ENCODE measurements at regions not wholly inside any gene's neighbourhood (a gene's known extent, or its start where the extent isn't known, plus 50 kb on each side); places are given as distances from the start of the nearest gene placed in this dataset.

GRCh38 chr10:59512951-59513350 is 150.6 kb upstream of the FAM13C start:
- Mint-ChIP-seq H3K27me3 (peaks cover 4% of the 10 kb centered on the region), H3K4me1 (no peaks in the 10 kb centered on the region), H3K36me3 (no peaks in the 10 kb centered on the region), H3K27ac (no peak overlapping the region), H3K4me3 (no peak overlapping the region), H3K9me3 (peaks cover 0 to 1% (median 0%) of the 10 kb centered on the region in 7 donors)
- Histone ChIP-seq H3K27me3 (ENCODE audit: control insufficient read depth, insufficient read depth, low read length) (no peaks in the 10 kb centered on the region), H3K4me3 (ENCODE audit: low read depth, low read length) (no peak overlapping the region), H3K27ac (ENCODE audit: insufficient read depth, low read length, poor library complexity, severe bottlenecking) (no peak overlapping the region), H3K9me3 (ENCODE audit: control insufficient read depth in 2 of 2, low read length in 2 of 2) (no peaks in the 10 kb centered on the region), H3K4me1 (ENCODE audit: control insufficient read depth, insufficient read depth, low read length, poor library complexity, severe bottlenecking) (no peaks in the 10 kb centered on the region), H3K36me3 (ENCODE audit: control insufficient read depth, insufficient read depth, low read length) (no peaks in the 10 kb centered on the region)
- no peak for DNase-seq
- no peak for ATAC-seq (ENCODE audit: low read depth in 2 of 2)

DNA sequence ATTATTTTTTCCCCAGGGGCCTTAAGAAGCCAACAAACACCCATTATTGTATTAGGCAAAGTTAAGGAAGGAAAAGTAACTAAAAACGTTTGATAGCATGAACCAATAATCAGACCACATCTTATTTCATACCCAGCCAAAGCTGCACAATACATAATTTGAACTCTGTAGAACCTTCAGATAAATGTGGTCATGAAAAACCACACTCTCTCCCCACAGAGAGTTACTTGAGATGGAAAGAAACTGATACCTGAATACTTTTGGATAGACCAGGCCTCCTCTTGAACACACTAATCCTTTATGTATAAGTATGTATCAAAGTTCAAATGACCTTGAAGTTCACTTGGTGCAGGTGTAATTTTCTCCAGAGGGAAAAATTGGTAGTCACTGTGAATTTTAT is 146.6 kb upstream of the FAM13C start:
- no peak overlapping the region for H3K27ac Mint-ChIP-seq
- H3K9me3 Mint-ChIP-seq: no peaks in the 10 kb centered on the region
- Histone ChIP-seq H3K27ac (ENCODE audit: insufficient read depth, low read length, poor library complexity, severe bottlenecking) (no peak overlapping the region), H3K9me3 (ENCODE audit: control insufficient read depth in 2 of 2, low read length in 2 of 2) (no peaks in the 10 kb centered on the region), H3K36me3 (ENCODE audit: control insufficient read depth, insufficient read depth, low read length) (no peaks in the 10 kb centered on the region), H3K4me3 (ENCODE audit: low read depth, low read length) (no peak overlapping the region), H3K27me3 (ENCODE audit: control insufficient read depth, insufficient read depth, low read length) (no peaks in the 10 kb centered on the region), H3K4me1 (ENCODE audit: control insufficient read depth, insufficient read depth, low read length, poor library complexity, severe bottlenecking) (no peaks in the 10 kb centered on the region)
- H3K4me3 Mint-ChIP-seq: no peak overlapping the region
- H3K4me1 Mint-ChIP-seq: no peaks in the 10 kb centered on the region
- ATAC-seq (ENCODE audit: low read depth in 2 of 2): no peak
- no peaks in the 10 kb centered on the region for H3K27me3 Mint-ChIP-seq
- H3K36me3 Mint-ChIP-seq: no peaks in the 10 kb centered on the region
- DNase-seq: no peak

GRCh38 chr10:59508296-59508695 is 145.9 kb upstream of the FAM13C start:
- H3K36me3 ChIP-seq (ENCODE audit: control insufficient read depth, insufficient read depth, low read length): no peaks in the 10 kb centered on the region
- ATAC-seq (ENCODE audit: low read depth in 2 of 2): no peak
- no peak for DNase-seq
- Mint-ChIP-seq H3K36me3 (no peaks in the 10 kb centered on the region), H3K9me3 (peaks cover 0 to 1% (median 0%) of the 10 kb centered on the region in 7 donors), H3K4me1 (no peaks in the 10 kb centered on the region), H3K4me3 (no peak overlapping the region), H3K27me3 (no peaks in the 10 kb centered on the region), H3K27ac (no peak overlapping the region)
- H3K27me3 ChIP-seq (ENCODE audit: control insufficient read depth, insufficient read depth, low read length): no peaks in the 10 kb centered on the region
- H3K4me1 ChIP-seq (ENCODE audit: control insufficient read depth, insufficient read depth, low read length, poor library complexity, severe bottlenecking): no peaks in the 10 kb centered on the region
- no peak overlapping the region for H3K27ac ChIP-seq (ENCODE audit: insufficient read depth, low read length, poor library complexity, severe bottlenecking)
- no peaks in the 10 kb centered on the region for H3K9me3 ChIP-seq (ENCODE audit: control insufficient read depth in 2 of 2, low read length in 2 of 2)
- no peak overlapping the region for H3K4me3 ChIP-seq (ENCODE audit: low read depth, low read length)

- H3K9me3 Mint-ChIP-seq: peaks cover 0 to 4% (median 0%) of the 10 kb centered on the region in 7 donors
- H3K4me3 ChIP-seq (ENCODE audit: low read depth, low read length): no peak overlapping the region
- no peak overlapping the region for H3K4me3 Mint-ChIP-seq
- no peak for DNase-seq
- no peaks in the 10 kb centered on the region for H3K4me1 Mint-ChIP-seq
- no peaks in the 10 kb centered on the region for H3K36me3 ChIP-seq (ENCODE audit: control insufficient read depth, insufficient read depth, low read length)
- no peaks in the 10 kb centered on the region for H3K4me1 ChIP-seq (ENCODE audit: control insufficient read depth, insufficient read depth, low read length, poor library complexity, severe bottlenecking)
- H3K36me3 Mint-ChIP-seq: no peaks in the 10 kb centered on the region
- no peaks in the 10 kb centered on the region for H3K9me3 ChIP-seq (ENCODE audit: control insufficient read depth in 2 of 2, low read length in 2 of 2)
- no peaks in the 10 kb centered on the region for H3K27me3 ChIP-seq (ENCODE audit: control insufficient read depth, insufficient read depth, low read length)
- H3K27ac Mint-ChIP-seq: no peak overlapping the region
- no peak overlapping the region for H3K27ac ChIP-seq (ENCODE audit: insufficient read depth, low read length, poor library complexity, severe bottlenecking)
- no peaks in the 10 kb centered on the region for H3K27me3 Mint-ChIP-seq
- no peak for ATAC-seq (ENCODE audit: low read depth in 2 of 2)
Measured at GRCh38 chr10:59505926-59506325, 143.6 kb upstream of the FAM13C start.

GRCh38 chr10:59499460-59499859 is 137.1 kb upstream of the FAM13C start:
- H3K27ac Mint-ChIP-seq: no peak overlapping the region
- no peaks in the 10 kb centered on the region for H3K36me3 ChIP-seq (ENCODE audit: control insufficient read depth, insufficient read depth, low read length)
- no peaks in the 10 kb centered on the region for H3K4me1 Mint-ChIP-seq
- no peak for ATAC-seq (ENCODE audit: low read depth in 2 of 2)
- H3K4me1 ChIP-seq (ENCODE audit: control insufficient read depth, insufficient read depth, low read length, poor library complexity, severe bottlenecking): no peaks in the 10 kb centered on the region
- H3K4me3 Mint-ChIP-seq: no peak overlapping the region
- no peak for DNase-seq
- H3K36me3 Mint-ChIP-seq: peaks cover 3% of the 10 kb centered on the region
- H3K27ac ChIP-seq (ENCODE audit: insufficient read depth, low read length, poor library complexity, severe bottlenecking): no peak overlapping the region
- peaks cover 3 to 27% (median 8%) of the 10 kb centered on the region in 7 donors for H3K9me3 Mint-ChIP-seq
- no peaks in the 10 kb centered on the region for H3K27me3 Mint-ChIP-seq
- no peak overlapping the region for H3K4me3 ChIP-seq (ENCODE audit: low read depth, low read length)
- no peaks in the 10 kb centered on the region for H3K27me3 ChIP-seq (ENCODE audit: control insufficient read depth, insufficient read depth, low read length)
- H3K9me3 ChIP-seq (ENCODE audit: control insufficient read depth in 2 of 2, low read length in 2 of 2): peaks cover 7 to 20% of the 10 kb centered on the region in 2 experiments

GRCh38 chr10:59493017-59493416 is 130.7 kb upstream of the FAM13C start:
- H3K36me3 ChIP-seq (ENCODE audit: control insufficient read depth, insufficient read depth, low read length): no peaks in the 10 kb centered on the region
- no peak overlapping the region for H3K27ac Mint-ChIP-seq
- H3K27me3 Mint-ChIP-seq: no peaks in the 10 kb centered on the region
- ATAC-seq (ENCODE audit: low read depth in 2 of 2): no peak
- H3K4me3 Mint-ChIP-seq: no peak overlapping the region
- no peaks in the 10 kb centered on the region for H3K4me1 ChIP-seq (ENCODE audit: control insufficient read depth, insufficient read depth, low read length, poor library complexity, severe bottlenecking)
- peaks cover 7 to 20% of the 10 kb centered on the region in 2 experiments for H3K9me3 ChIP-seq (ENCODE audit: control insufficient read depth in 2 of 2, low read length in 2 of 2)
- H3K27ac ChIP-seq (ENCODE audit: insufficient read depth, low read length, poor library complexity, severe bottlenecking): no peak overlapping the region
- H3K36me3 Mint-ChIP-seq: peaks cover 3% of the 10 kb centered on the region
- H3K4me1 Mint-ChIP-seq: no peaks in the 10 kb centered on the region
- no peak overlapping the region for H3K4me3 ChIP-seq (ENCODE audit: low read depth, low read length)
- no peaks in the 10 kb centered on the region for H3K27me3 ChIP-seq (ENCODE audit: control insufficient read depth, insufficient read depth, low read length)
- DNase-seq: no peak
- H3K9me3 Mint-ChIP-seq: peaks cover 3 to 28% (median 18%) of the 10 kb centered on the region in 7 donors

GRCh38 chr10:59479426-59479825 is 117.1 kb upstream of the FAM13C start:
- Histone ChIP-seq H3K27ac (ENCODE audit: insufficient read depth, low read length, poor library complexity, severe bottlenecking) (no peak overlapping the region), H3K4me1 (ENCODE audit: control insufficient read depth, insufficient read depth, low read length, poor library complexity, severe bottlenecking) (no peaks in the 10 kb centered on the region), H3K4me3 (ENCODE audit: low read depth, low read length) (no peak overlapping the region), H3K36me3 (ENCODE audit: control insufficient read depth, insufficient read depth, low read length) (no peaks in the 10 kb centered on the region), H3K9me3 (ENCODE audit: control insufficient read depth in 2 of 2, low read length in 2 of 2) (no peaks in the 10 kb centered on the region), H3K27me3 (ENCODE audit: control insufficient read depth, insufficient read depth, low read length) (no peaks in the 10 kb centered on the region)
- peaks cover 0 to 12% (median 4%) of the 10 kb centered on the region in 7 donors for H3K9me3 Mint-ChIP-seq
- no peak overlapping the region for H3K27ac Mint-ChIP-seq
- no peak overlapping the region for H3K4me3 Mint-ChIP-seq
- no peaks in the 10 kb centered on the region for H3K27me3 Mint-ChIP-seq
- no peaks in the 10 kb centered on the region for H3K4me1 Mint-ChIP-seq
- no peaks in the 10 kb centered on the region for H3K36me3 Mint-ChIP-seq
- no peak for DNase-seq
- no peak for ATAC-seq (ENCODE audit: low read depth in 2 of 2)

DNA sequence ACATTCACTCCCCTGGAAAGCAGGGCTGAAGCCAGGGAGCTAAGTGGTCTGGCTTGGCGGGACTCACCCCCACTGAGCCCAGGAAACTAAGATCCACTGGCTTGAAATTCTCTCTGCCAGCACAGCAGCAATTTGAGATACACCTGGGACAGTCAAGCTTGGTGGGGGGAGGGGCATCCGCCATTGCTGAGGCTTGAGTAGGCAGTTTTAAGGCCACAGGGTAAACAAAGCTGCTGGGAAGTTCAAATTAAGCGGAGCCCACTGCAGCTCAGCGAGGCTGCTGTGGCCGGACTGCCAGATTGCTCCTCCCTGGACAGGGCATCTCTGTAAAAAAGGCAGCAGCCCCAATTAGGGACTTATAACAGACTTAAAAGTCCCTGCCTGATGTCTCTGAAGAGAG is 108.2 kb upstream of the FAM13C start:
- H3K4me1 ChIP-seq (ENCODE audit: control insufficient read depth, insufficient read depth, low read length, poor library complexity, severe bottlenecking): no peaks in the 10 kb centered on the region
- H3K27ac ChIP-seq (ENCODE audit: insufficient read depth, low read length, poor library complexity, severe bottlenecking): no peak overlapping the region
- no peak overlapping the region for H3K4me3 ChIP-seq (ENCODE audit: low read depth, low read length)
- H3K9me3 ChIP-seq (ENCODE audit: control insufficient read depth in 2 of 2, low read length in 2 of 2): no peaks in the 10 kb centered on the region
- ATAC-seq (ENCODE audit: low read depth in 2 of 2): no peak
- Mint-ChIP-seq H3K4me1 (no peaks in the 10 kb centered on the region), H3K36me3 (no peaks in the 10 kb centered on the region), H3K4me3 (no peak overlapping the region), H3K27me3 (no peaks in the 10 kb centered on the region), H3K9me3 (peaks cover 4 to 31% (median 7%) of the 10 kb centered on the region in 7 donors), H3K27ac (no peak overlapping the region)
- H3K27me3 ChIP-seq (ENCODE audit: control insufficient read depth, insufficient read depth, low read length): no peaks in the 10 kb centered on the region
- H3K36me3 ChIP-seq (ENCODE audit: control insufficient read depth, insufficient read depth, low read length): no peaks in the 10 kb centered on the region
- no peak for DNase-seq
